Nephron (organoid): ENCODE measurements at regions not wholly inside any gene's neighbourhood (a gene's known extent, or its start where the extent isn't known, plus 50 kb on each side); places are given as distances from the start of the nearest gene placed in this dataset.

ENCODE experiments used
- H3K27ac Mint-ChIP-seq, 3 experiments: 2 replicates each; pipeline ENCODE4 v1.8.0; 2020; ENCODE audit warnings: mixed read lengths in 3 of 3, mild to moderate bottlenecking in 2 of 3, moderate library complexity in 1 of 3
- H3K27me3 Mint-ChIP-seq: 2 replicates; pipeline ENCODE4 v1.8.0; 2021; ENCODE audit warnings: low read depth, mild to moderate bottlenecking, moderate library complexity, mixed read lengths
- H3K36me3 Mint-ChIP-seq: 2 replicates; pipeline ENCODE4 v1.8.0; 2020; ENCODE audit warnings: low read depth, mixed read lengths
- H3K4me1 Mint-ChIP-seq: 2 replicates; pipeline ENCODE4 v1.8.0; 2020; ENCODE audit warnings: mixed read lengths
- H3K4me3 Mint-ChIP-seq, 3 experiments: 2 replicates each; pipeline ENCODE4 v1.8.0; 2020; ENCODE audit warnings: mild to moderate bottlenecking in 3 of 3, mixed read lengths in 3 of 3, moderate library complexity in 2 of 3
- H3K9me3 Mint-ChIP-seq: 2 replicates; pipeline ENCODE4 v1.8.0; 2020; ENCODE audit warnings: mixed read lengths
- CTCF ChIP-seq, 3 experiments: fragments of 200-600 bp; sonication (generic); IDR thresholded peaks; one replicate each; pipeline ENCODE4 v1.5.0; 2021; ENCODE audit warnings: antibody characterized with exemption in 3 of 3; ENCODE audit not compliant: unreplicated experiment in 3 of 3

DNA sequence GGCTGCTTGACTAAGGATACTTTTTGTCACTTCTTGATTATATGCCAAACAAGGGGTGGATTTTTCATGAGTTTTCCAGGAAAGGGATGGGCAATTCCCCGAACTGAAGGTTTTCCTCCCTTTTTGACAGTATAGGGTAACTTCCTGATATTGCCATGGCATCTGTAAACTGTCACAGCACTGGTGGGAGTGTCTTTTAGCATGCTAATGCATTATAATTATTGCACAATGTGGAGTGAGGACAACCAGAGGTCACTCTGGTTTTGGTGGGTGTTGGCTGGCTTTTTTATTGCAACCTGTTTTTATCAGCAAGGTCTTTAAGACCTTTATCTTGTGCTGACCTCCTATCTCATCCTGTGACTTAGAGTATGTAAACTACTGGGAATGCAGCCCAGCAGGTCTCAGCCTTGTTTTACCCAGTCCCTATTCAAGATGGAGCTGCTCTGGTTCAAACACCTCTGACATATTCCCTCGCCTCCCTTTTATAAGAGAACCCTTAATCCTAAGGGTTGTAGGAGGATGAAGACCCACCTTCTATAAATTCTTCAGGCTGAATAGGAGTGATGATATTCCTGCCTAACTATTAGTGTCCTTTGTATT is 471.2 kb downstream of the ATP23 start:
- Mint-ChIP-seq H3K27me3 (no peaks in the 10 kb centered on the region), H3K4me3 (no peak overlapping the region), H3K9me3 (no peaks in the 10 kb centered on the region), H3K36me3 (no peaks in the 10 kb centered on the region), H3K4me1 (peaks cover 10% of the 10 kb centered on the region), H3K27ac (no peak overlapping the region)
- no peak for TF ChIP-seq CTCF (IDR thresholded peaks at IDR 0.05; ENCODE audit: unreplicated experiment in 3 of 3)

GRCh38 chr12:58413794-58414193 is 472.4 kb downstream of the ATP23 start:
- Mint-ChIP-seq H3K27ac (no peak overlapping the region), H3K36me3 (no peaks in the 10 kb centered on the region), H3K27me3 (no peaks in the 10 kb centered on the region), H3K4me3 (no peak overlapping the region), H3K4me1 (peaks cover 10% of the 10 kb centered on the region), H3K9me3 (no peaks in the 10 kb centered on the region)
- no peak for TF ChIP-seq CTCF (IDR thresholded peaks at IDR 0.05; ENCODE audit: unreplicated experiment in 3 of 3)

- TF ChIP-seq CTCF (IDR thresholded peaks at IDR 0.05; ENCODE audit: unreplicated experiment in 3 of 3) = no peak
- H3K27ac Mint-ChIP-seq = no peak overlapping the region
- H3K36me3 Mint-ChIP-seq = no peaks in the 10 kb centered on the region
- H3K4me1 Mint-ChIP-seq = peaks cover 10% of the 10 kb centered on the region
- no peak overlapping the region for H3K4me3 Mint-ChIP-seq
- no peaks in the 10 kb centered on the region for H3K9me3 Mint-ChIP-seq
- no peaks in the 10 kb centered on the region for H3K27me3 Mint-ChIP-seq
Observed at GRCh38 chr12:58414398-58414871, 473.1 kb downstream of the ATP23 start.

- TF ChIP-seq CTCF (IDR thresholded peaks at IDR 0.05; ENCODE audit: unreplicated experiment in 3 of 3) = no peak
- Mint-ChIP-seq H3K9me3 (no peaks in the 10 kb centered on the region), H3K27me3 (no peaks in the 10 kb centered on the region), H3K36me3 (no peaks in the 10 kb centered on the region), H3K27ac (peak overlapping the region in 1 of 3 experiments; percentile 15), H3K4me3 (no peak overlapping the region), H3K4me1 (peaks cover 19% of the 10 kb centered on the region)
Observed at GRCh38 chr12:58415716-58416115, 474.3 kb downstream of the ATP23 start.

DNA sequence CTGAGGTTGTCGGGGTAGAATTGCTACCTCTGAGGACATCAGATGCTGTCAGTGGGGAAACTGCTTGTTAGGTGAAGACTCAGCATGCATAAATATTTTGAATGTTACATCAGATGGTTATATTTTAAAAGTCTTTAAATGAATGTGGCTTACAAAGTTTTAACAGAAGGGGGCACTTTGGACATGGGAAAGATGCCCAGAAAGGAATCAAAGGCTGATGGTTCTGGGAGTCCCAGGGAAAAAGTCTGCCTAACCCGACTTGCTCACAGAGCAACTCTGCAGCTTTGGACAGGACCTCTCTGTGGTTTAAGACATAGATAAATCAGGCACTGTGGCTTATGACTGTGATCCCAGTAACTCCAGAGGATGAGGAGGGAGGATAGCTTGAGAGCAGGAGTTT is 474.9 kb downstream of the ATP23 start:
- Mint-ChIP-seq H3K36me3 (no peaks in the 10 kb centered on the region), H3K9me3 (no peaks in the 10 kb centered on the region), H3K27me3 (no peaks in the 10 kb centered on the region), H3K4me3 (no peak overlapping the region), H3K27ac (peak overlapping the region in 1 of 3 experiments; percentile 15), H3K4me1 (peaks cover 22% of the 10 kb centered on the region)
- TF ChIP-seq CTCF (IDR thresholded peaks at IDR 0.05; ENCODE audit: unreplicated experiment in 3 of 3) = no peak

- H3K36me3 Mint-ChIP-seq = no peaks in the 10 kb centered on the region
- no peaks in the 10 kb centered on the region for H3K9me3 Mint-ChIP-seq
- peaks cover 18% of the 10 kb centered on the region for H3K4me1 Mint-ChIP-seq
- no peaks in the 10 kb centered on the region for H3K27me3 Mint-ChIP-seq
- no peak overlapping the region for H3K4me3 Mint-ChIP-seq
- no peak overlapping the region for H3K27ac Mint-ChIP-seq
- TF ChIP-seq CTCF (IDR thresholded peaks at IDR 0.05; ENCODE audit: unreplicated experiment in 3 of 3) = no peak
Observed at GRCh38 chr12:58419196-58419760, 477.9 kb downstream of the ATP23 start.
